ENCODE measurements at regions not wholly inside any gene's neighbourhood (a gene's known extent, or its start where the extent isn't known, plus 50 kb on each side); places are given as distances from the start of the nearest gene placed in this dataset.

DNA sequence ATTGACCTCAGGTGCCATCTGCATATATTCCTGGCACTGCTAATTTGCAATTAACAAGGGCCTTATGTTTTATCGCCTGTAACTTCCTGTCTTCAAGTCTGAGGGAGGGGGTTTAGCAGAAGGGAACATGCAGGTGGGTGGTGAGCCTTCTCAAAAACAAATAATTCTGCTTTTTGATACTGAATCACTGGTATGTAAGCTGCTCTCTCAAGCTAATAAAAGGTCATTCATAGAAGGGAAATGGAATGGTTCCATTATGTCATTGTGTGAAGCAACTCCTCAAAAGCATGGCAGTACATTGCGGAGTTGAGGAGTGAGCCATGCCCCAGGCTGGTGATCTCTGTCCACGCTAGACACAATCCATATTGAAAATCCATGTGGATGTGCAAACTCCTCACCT is 414.8 kb upstream of the ID2 start:
- WGBS, 4 donors: 91 to 97% (median 93%) methylated on average over 3 of the region's 3 CpGs
- intact Hi-C loops (cut with DNase I): no loop called here
- DNase-seq: no peak
- ATAC-seq: peak in 2 of 4 donors; percentile 39 to 51
- TF ChIP-seq, protein P1, sequence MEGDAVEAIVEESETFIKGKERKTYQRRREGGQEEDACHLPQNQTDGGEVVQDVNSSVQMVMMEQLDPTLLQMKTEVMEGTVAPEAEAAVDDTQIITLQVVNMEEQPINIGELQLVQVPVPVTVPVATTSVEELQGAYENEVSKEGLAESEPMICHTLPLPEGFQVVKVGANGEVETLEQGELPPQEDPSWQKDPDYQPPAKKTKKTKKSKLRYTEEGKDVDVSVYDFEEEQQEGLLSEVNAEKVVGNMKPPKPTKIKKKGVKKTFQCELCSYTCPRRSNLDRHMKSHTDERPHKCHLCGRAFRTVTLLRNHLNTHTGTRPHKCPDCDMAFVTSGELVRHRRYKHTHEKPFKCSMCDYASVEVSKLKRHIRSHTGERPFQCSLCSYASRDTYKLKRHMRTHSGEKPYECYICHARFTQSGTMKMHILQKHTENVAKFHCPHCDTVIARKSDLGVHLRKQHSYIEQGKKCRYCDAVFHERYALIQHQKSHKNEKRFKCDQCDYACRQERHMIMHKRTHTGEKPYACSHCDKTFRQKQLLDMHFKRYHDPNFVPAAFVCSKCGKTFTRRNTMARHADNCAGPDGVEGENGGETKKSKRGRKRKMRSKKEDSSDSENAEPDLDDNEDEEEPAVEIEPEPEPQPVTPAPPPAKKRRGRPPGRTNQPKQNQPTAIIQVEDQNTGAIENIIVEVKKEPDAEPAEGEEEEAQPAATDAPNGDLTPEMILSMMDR (IDR thresholded peaks at IDR 0.05): no peak
- TF ChIP-seq POLR2A (IDR thresholded peaks at IDR 0.05): no peak
- Histone ChIP-seq H3K36me3 (no peaks in the 10 kb centered on the region), H3K27ac (no peak overlapping the region), H3K9me3 (no peaks in the 10 kb centered on the region), H3K4me3 (no peak overlapping the region), H3K27me3 (no peaks in the 10 kb centered on the region), H3K4me1 (peaks cover 0 to 20% (median 0%) of the 10 kb centered on the region in 12 donors)

DNA sequence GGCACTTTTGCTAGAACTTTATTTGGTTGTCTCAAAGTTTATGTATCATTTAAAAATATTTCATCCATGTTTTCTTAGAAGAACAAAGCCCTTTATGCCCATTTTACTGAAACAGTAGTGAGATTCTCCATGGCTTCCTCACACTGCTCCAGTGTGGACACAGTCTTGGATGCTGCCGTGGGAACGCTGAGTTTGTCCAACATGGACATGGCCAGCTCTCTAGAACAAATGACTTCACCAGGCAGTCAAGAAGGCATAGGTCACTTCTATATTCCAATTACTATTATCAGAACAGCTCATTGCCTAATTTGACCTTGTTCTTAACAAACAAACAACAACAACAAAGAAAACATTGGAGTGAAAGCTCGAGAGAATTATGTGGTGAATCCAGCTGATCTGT is 414.1 kb upstream of the ID2 start:
- 68 to 85% (median 83%) methylated on average over 3 of the region's 3 CpGs for WGBS, 4 donors
- Histone ChIP-seq H3K9me3 (no peaks in the 10 kb centered on the region), H3K4me3 (no peak overlapping the region), H3K27ac (no peak overlapping the region), H3K36me3 (no peaks in the 10 kb centered on the region), H3K4me1 (peaks cover 0 to 20% (median 0%) of the 10 kb centered on the region in 12 donors), H3K27me3 (no peaks in the 10 kb centered on the region)
- no peak for TF ChIP-seq POLR2A (IDR thresholded peaks at IDR 0.05)
- TF ChIP-seq, protein P1 (IDR thresholded peaks at IDR 0.05): no peak
- DNase-seq: no peak
- intact Hi-C loops (cut with DNase I): no loop called here
- ATAC-seq: peak in 2 of 4 donors; percentile 40 to 66

DNA sequence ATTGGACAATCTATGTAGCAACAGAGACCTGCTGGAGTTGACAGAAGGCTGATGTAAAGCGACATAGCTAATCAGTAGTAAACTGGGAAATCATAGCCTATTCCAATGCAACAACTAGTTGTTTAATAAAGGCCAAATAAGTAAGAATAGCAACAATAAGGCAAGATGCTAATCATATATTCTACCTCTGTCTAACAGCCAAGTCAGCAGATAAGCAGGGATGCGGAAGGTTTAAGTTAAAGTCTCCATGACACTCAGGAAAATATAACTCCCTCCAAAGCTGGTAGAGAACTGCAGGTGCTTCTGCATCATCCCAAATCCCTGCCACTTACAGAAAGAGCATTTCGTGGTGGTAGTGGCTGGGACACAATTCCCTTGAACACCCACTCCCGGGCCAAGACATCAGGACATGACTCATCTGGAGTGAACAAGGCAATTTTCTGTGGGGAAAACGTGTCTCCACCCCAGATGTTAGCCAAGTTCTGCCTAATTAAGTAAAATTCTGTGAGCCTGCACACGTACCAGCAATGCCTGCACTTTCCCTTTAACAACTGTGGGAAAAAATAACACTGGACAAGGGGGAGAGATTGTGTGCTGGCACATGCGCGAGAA is 413.6 kb upstream of the ID2 start:
- Histone ChIP-seq H3K4me3 (no peak overlapping the region), H3K36me3 (no peaks in the 10 kb centered on the region), H3K4me1 (peaks cover 0 to 20% (median 0%) of the 10 kb centered on the region in 12 donors), H3K27ac (no peak overlapping the region), H3K27me3 (no peaks in the 10 kb centered on the region), H3K9me3 (no peaks in the 10 kb centered on the region)
- TF ChIP-seq, protein P1 (IDR thresholded peaks at IDR 0.05): no peak
- TF ChIP-seq POLR2A (IDR thresholded peaks at IDR 0.05): no peak
- intact Hi-C loops (cut with DNase I): no loop called here
- peak in 2 of 5 donors; percentile 46 to 63 for DNase-seq
- WGBS, 4 donors: 58 to 71% (median 65%) methylated on average over 8 of the region's 8 CpGs
- ATAC-seq: peak; percentile 44 to 83 (median 72)

DNA sequence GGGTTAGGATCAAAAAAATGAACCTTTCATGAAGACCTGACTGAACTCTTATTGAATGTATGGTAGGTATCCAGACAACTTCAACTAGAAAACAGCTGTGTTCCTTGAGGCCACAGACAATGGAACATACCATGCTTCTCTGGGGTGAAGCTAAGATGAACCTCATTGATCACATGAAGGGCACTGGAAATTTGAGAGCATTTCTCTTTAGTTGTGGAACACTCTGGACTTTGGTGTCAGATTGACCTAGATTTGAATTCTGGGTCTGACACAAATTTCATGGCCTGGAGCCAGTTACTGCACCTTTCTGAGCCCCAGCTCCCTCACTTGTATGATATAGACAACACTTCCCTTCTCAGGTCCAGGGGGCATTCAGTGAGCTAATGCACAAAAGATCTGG is 411.2 kb upstream of the ID2 start:
- DNase-seq: no peak
- intact Hi-C loops (cut with DNase I): no loop called here

More for the DNA sequence above, 411.2 kb upstream of the ID2 start:
- no peak overlapping the region for H3K27ac ChIP-seq
- no peak for ATAC-seq
- TF ChIP-seq, protein P1 (IDR thresholded peaks at IDR 0.05): no peak
- no peak for TF ChIP-seq POLR2A (IDR thresholded peaks at IDR 0.05)
- peaks cover 0 to 20% (median 0%) of the 10 kb centered on the region in 12 donors for H3K4me1 ChIP-seq
- peaks cover 0 to 7% (median 0%) of the 10 kb centered on the region in 12 donors for H3K9me3 ChIP-seq
- no peaks in the 10 kb centered on the region for H3K27me3 ChIP-seq
- H3K4me3 ChIP-seq: no peak overlapping the region
- no peaks in the 10 kb centered on the region for H3K36me3 ChIP-seq

All from heart left ventricle (tissue), 16 donors.